Esophagus muscularis mucosa (tissue), 4 donors: ENCODE measurements at regions not wholly inside any gene's neighbourhood (a gene's known extent, or its start where the extent isn't known, plus 50 kb on each side); places are given as distances from the start of the nearest gene placed in this dataset.
A peak's percentile ranks its signal among the peaks of the same experiment; 100 is the strongest.

Source experiments
- DNase-seq: peaks from one replicate; pipeline ENCODE4 v3.0.0-alpha.2; 2017; ENCODE audit errors: extremely low spot score
- H3K27ac ChIP-seq, 4 donors: fragments of 200-600 bp; sonication (generic); replicated peaks in 1 of 4; 1 replicate in 3 of 4; 2 replicates in 1 of 4; pipeline ENCODE4 v1.5.1; 2016 to 2019; ENCODE audit warnings: mild to moderate bottlenecking in 1 of 4
- H3K27me3 ChIP-seq, 4 donors: fragments of 200-600 bp; sonication (generic); one replicate each; pipeline versions ENCODE4 v1.5.1 to v1.6.0; 2016 to 2019
- H3K36me3 ChIP-seq, 4 donors: fragments of 200-600 bp; sonication (generic); one replicate each; pipeline ENCODE4 v1.5.1; 2016 to 2019
- H3K4me1 ChIP-seq, 4 donors: fragments of 200-600 bp; sonication (generic); one replicate each; pipeline ENCODE4 v1.5.1; 2016 to 2019
- H3K4me3 ChIP-seq, 4 donors: fragments of 200-600 bp; sonication (generic); 1 replicate in 2 of 4; 2 replicates in 2 of 4; pipeline ENCODE4 v1.5.1; 2016 to 2019; ENCODE audit warnings: mild to moderate bottlenecking in 4 of 4, moderate library complexity in 1 of 4
- H3K9me3 ChIP-seq, 4 donors: fragments of 200-600 bp; sonication (generic); 1 replicate in 3 of 4; 2 replicates in 1 of 4; pipeline ENCODE4 v1.5.1; 2016 to 2019
- EP300 ChIP-seq: sonication (generic); formaldehyde crosslinking; IDR thresholded peaks from one replicate; pipeline ENCODE4 v1.6.1; 2017; ENCODE audit warnings: antibody characterized with exemption
- POLR2A ChIP-seq: fragments of 450-650 bp; IDR thresholded peaks from one replicate; pipeline ENCODE4 v1.6.1; 2017; ENCODE audit warnings: antibody characterized with exemption, moderate library complexity, mild to moderate bottlenecking, low read depth
- POLR2AphosphoS5 ChIP-seq, 2 donors: sonication (generic); formaldehyde crosslinking; IDR thresholded peaks; one replicate each; pipeline ENCODE4 v1.6.1; 2017; ENCODE audit warnings: antibody characterized with exemption in 2 of 2
- WGBS: methylation state at CpG from one replicate; pipeline ENCODE4 v1.1.5; 2018; 5-methylcytosine and 5-hydroxymethylcytosine counted together
- intact Hi-C: fragments of 100-400 bp; cut with DNase I; formaldehyde crosslinking; loops from one replicate; pipeline ENCODE4 v1.15.1; 2023
- TF ChIP-seq, protein P1 (sequence below), 3 experiments: fragments of 200-600 bp in 2 of 3; fragments of 450-650 bp in 1 of 3; sonication (generic) in 2 of 3; IDR thresholded peaks; one replicate each; pipeline ENCODE4 v1.5.1; 2017 to 2019; ENCODE audit warnings: antibody characterized with exemption in 3 of 3, mild to moderate bottlenecking in 2 of 3, moderate library complexity in 1 of 3

DNA sequence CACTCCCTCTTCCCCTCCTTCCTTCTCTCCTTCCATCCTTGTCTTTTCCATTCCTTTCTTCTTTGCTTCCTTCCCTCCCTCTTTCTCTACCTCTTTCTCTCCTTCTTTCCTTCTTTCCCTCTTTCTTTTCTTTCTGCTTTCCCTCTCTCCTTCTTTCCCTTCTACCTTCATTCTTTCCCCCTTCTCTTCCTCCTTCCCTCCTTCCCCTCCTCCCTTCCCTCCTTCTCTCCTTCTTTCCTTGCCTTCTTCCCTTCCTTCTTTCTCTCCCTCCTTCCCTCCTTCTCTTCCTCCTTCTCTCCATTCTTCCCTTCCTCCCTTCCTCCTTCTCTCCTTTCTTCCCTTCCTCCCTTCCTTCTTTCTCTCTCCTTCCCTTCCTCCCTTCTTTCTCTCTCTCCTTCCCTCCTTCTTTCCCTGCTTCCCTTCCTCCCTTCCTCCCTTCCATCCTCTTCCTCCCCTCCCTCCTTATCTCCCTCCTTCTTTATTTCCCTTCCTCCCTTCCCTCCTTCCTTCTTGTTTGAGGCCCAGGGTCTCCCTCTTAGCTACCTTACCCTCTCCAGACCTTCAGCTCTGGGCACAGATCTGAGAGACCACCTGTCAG is 77.0 kb downstream of the BUD13 start:
- DNase-seq: no peak
- intact Hi-C loops: loop anchor here (10.0 kb wide), 1 partner anchor 241 kb away; no protein-coding TSS in a partner anchor
- Histone ChIP-seq H3K9me3 (no peaks in the 10 kb centered on the region), H3K4me3 (no peak overlapping the region), H3K36me3 (no peaks in the 10 kb centered on the region), H3K4me1 (no peaks in the 10 kb centered on the region), H3K27ac (no peak overlapping the region), H3K27me3 (peaks cover 0 to 29% (median 0%) of the 10 kb centered on the region in 4 donors)
- TF ChIP-seq, protein P1, sequence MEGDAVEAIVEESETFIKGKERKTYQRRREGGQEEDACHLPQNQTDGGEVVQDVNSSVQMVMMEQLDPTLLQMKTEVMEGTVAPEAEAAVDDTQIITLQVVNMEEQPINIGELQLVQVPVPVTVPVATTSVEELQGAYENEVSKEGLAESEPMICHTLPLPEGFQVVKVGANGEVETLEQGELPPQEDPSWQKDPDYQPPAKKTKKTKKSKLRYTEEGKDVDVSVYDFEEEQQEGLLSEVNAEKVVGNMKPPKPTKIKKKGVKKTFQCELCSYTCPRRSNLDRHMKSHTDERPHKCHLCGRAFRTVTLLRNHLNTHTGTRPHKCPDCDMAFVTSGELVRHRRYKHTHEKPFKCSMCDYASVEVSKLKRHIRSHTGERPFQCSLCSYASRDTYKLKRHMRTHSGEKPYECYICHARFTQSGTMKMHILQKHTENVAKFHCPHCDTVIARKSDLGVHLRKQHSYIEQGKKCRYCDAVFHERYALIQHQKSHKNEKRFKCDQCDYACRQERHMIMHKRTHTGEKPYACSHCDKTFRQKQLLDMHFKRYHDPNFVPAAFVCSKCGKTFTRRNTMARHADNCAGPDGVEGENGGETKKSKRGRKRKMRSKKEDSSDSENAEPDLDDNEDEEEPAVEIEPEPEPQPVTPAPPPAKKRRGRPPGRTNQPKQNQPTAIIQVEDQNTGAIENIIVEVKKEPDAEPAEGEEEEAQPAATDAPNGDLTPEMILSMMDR (IDR thresholded peaks at IDR 0.05): no peak
- TF ChIP-seq POLR2A: no peak
- no peak for TF ChIP-seq POLR2AphosphoS5 (IDR thresholded peaks at IDR 0.05)
- no peak for TF ChIP-seq EP300

DNA sequence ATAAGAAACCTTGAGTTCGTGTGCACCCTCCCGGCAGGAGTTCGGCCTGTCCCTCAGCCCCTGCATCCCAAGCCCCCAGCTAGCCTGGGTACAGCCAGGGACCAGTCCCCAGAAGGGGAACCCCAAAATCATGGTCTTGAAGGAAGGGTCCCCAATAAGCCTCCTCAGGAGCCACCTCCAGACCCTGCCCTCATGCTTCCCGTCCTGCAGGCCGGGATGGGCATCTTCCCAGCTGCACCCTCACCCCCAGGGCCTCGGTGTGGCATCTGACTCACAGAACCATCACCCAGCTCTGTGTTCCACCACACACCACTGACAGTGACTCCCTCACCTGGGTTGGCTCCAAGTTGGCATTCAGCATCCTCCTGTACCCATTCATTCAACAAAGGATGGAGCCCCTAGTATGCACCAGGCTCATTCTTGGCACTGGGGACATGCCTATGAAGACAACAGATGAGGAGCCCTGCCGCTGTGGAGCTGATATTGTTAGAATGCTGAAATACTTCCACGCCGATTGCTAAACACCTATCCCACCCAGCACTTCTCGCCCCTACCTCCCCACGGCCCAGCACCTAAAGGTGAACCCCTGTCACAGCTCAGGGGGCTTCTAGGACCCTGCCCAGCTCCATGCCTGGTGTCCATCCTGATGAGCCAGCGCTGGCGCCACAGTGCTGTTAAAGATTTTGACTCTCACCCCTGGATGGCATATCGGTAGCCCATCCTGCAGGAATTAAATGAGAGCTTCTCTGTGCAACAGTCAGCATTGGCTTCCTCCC is 77.8 kb downstream of the BUD13 start:
- Histone ChIP-seq H3K9me3 (no peaks in the 10 kb centered on the region), H3K4me1 (no peaks in the 10 kb centered on the region), H3K27ac (no peak overlapping the region), H3K36me3 (no peaks in the 10 kb centered on the region), H3K27me3 (peaks cover 0 to 29% (median 0%) of the 10 kb centered on the region in 4 donors), H3K4me3 (no peak overlapping the region)
- DNase-seq: no peak
- TF ChIP-seq POLR2A (no peak), POLR2AphosphoS5 (IDR thresholded peaks at IDR 0.05) (no peak), EP300 (no peak)
- TF ChIP-seq, protein P1 (IDR thresholded peaks at IDR 0.05): no peak
- intact Hi-C loops: loop anchor here (10.0 kb wide), 1 partner anchor 240 kb away; no protein-coding TSS in a partner anchor
- WGBS: 92% methylated on average over 13 of the region's 14 CpGs

DNA sequence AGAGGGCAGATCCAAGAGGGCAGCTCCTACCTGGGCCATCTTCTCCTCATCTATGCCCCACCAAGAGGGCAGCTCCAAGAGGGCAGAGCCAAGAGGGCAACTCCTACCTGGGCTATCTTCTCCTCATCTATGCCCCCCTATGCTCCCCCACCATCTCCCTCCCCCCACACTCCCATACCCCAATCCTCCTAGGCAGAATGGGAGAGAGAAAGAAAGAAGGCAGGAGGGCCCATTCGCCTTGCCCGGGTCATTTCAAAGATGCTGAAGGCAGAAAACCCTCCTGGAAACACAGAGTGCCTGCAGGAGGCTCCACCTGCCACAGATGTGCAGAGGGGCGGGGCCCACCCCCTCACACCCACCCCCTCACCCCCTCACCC is 78.5 kb downstream of the BUD13 start:
- no peak for DNase-seq
- peaks cover 0 to 29% (median 0%) of the 10 kb centered on the region in 4 donors for H3K27me3 ChIP-seq
- TF ChIP-seq, protein P1 (IDR thresholded peaks at IDR 0.05): no peak
- TF ChIP-seq EP300: no peak
- TF ChIP-seq POLR2AphosphoS5 (IDR thresholded peaks at IDR 0.05): no peak
- TF ChIP-seq POLR2A: no peak
- H3K4me3 ChIP-seq: no peak overlapping the region
- H3K4me1 ChIP-seq: no peaks in the 10 kb centered on the region
- H3K9me3 ChIP-seq: no peaks in the 10 kb centered on the region
- H3K36me3 ChIP-seq: no peaks in the 10 kb centered on the region
- no peak overlapping the region for H3K27ac ChIP-seq
- intact Hi-C loops: loop anchor here (10.0 kb wide), 1 partner anchor 240 kb away; no protein-coding TSS in a partner anchor
- WGBS: 60% methylated on average over 3 of the region's 3 CpGs

DNA sequence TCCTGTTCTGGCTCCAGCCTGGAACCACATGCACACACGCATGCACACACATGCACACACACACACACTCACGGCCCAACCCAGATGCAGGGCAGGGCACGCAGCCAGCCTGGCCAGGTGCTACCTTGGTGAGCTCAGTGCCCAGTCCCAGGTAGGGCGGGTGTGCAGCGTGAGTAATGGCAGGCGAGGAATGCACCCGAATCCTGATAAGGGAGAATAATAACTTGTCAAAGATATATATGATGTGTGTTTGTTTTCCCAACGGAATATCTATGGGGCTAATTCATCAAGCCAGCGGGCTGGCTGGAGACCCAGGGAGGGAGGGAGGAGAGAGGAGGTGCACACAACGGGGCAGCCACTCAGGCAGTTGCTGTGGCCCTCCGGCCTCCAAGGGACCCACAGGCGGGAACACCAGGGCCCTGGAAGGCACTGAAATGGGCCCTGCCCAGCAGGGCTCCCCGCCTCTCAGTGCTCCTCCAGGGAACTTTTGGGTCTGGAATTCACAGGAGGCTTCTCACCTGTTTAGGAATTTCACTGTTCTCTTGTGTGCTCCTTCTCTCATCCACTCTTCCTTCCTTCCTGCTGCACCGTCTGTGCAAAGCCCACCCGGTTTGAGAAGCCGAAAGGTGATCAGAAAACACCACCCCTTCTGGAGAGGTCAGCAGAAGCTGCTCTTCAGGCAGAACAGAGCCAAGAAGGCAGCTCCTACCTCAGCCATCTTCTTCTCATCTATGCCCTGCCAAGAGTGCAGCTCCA is 79.0 kb downstream of the BUD13 start:
- Histone ChIP-seq H3K9me3 (no peaks in the 10 kb centered on the region), H3K4me1 (no peaks in the 10 kb centered on the region), H3K4me3 (no peak overlapping the region), H3K36me3 (no peaks in the 10 kb centered on the region), H3K27ac (no peak overlapping the region), H3K27me3 (peaks cover 0 to 29% (median 0%) of the 10 kb centered on the region in 4 donors)
- intact Hi-C loops: loop anchor here (10.0 kb wide), 1 partner anchor 239 kb away; no protein-coding TSS in a partner anchor
- 71% methylated on average over 11 of the region's 16 CpGs for WGBS
- DNase-seq: peak; percentile 91
- TF ChIP-seq EP300 (no peak), POLR2A (no peak), POLR2AphosphoS5 (IDR thresholded peaks at IDR 0.05) (no peak)
- TF ChIP-seq, protein P1 (IDR thresholded peaks at IDR 0.05): no peak
